GM19351 (cell line): ENCODE measurements at regions not wholly inside any gene's neighbourhood (a gene's known extent, or its start where the extent isn't known, plus 50 kb on each side); places are given as distances from the start of the nearest gene placed in this dataset.

ENCODE experiments used
- ATAC-seq: cut with Tn5 transposase; IDR thresholded peaks from one replicate; pipeline ENCODE4 v1.9.1; 2021; ENCODE audit warnings: mild to moderate bottlenecking, moderate library complexity; ENCODE audit not compliant: unreplicated experiment

GRCh38 chr2:136377423-136378382, 259.8 kb upstream of the CXCR4 start:
- ATAC-seq: no peak

GRCh38 chr2:136376798-136377211, 258.9 kb upstream of the CXCR4 start:
- ATAC-seq: no peak

GRCh38 chr2:136376211-136376610, 258.3 kb upstream of the CXCR4 start:
- no peak for ATAC-seq

GRCh38 chr2:136375017-136375901, 257.3 kb upstream of the CXCR4 start:
- peak; percentile 62 for ATAC-seq

- ATAC-seq: no peak
These were observed 255.9 kb upstream of the CXCR4 start for GRCh38 chr2:136373841-136374240.

- no peak for ATAC-seq
These were observed 255.1 kb upstream of the CXCR4 start for GRCh38 chr2:136373029-136373428.

GRCh38 chr2:136363900-136364299, 246.0 kb upstream of the CXCR4 start:
- ATAC-seq: no peak

GRCh38 chr2:136363470-136363869, 245.5 kb upstream of the CXCR4 start:
- no peak for ATAC-seq

GRCh38 chr2:136362676-136363390, 244.9 kb upstream of the CXCR4 start:
- ATAC-seq: peak; percentile 95

- ATAC-seq: no peak
These were observed 243.6 kb upstream of the CXCR4 start for GRCh38 chr2:136361521-136361920.

GRCh38 chr2:136360790-136361189, 242.8 kb upstream of the CXCR4 start:
- no peak for ATAC-seq

GRCh38 chr2:136359121-136359965, 241.4 kb upstream of the CXCR4 start:
- no peak for ATAC-seq

- no peak for ATAC-seq
These were observed 240.6 kb upstream of the CXCR4 start for GRCh38 chr2:136358576-136358975.

- no peak for ATAC-seq
These were observed 239.0 kb upstream of the CXCR4 start for GRCh38 chr2:136357007-136357380.

GRCh38 chr2:136356125-136357006, 238.4 kb upstream of the CXCR4 start:
- ATAC-seq: no peak

GRCh38 chr2:136351684-136352083, 233.7 kb upstream of the CXCR4 start:
- no peak for ATAC-seq

GRCh38 chr2:136347981-136348380, 230.0 kb upstream of the CXCR4 start:
- no peak for ATAC-seq

GRCh38 chr2:136344339-136344738, 226.4 kb upstream of the CXCR4 start:
- ATAC-seq: no peak

- ATAC-seq: no peak
These were observed 224.2 kb upstream of the CXCR4 start for GRCh38 chr2:136342138-136342537.
